Activated gamma-delta T cell treated with anti-CD3 and anti-CD28 coated beads, Interleukin-2, amount 50 U/mL, for 16 hours (primary cell): ENCODE measurements at regions not wholly inside any gene's neighbourhood (a gene's known extent, or its start where the extent isn't known, plus 50 kb on each side); places are given as distances from the start of the nearest gene placed in this dataset.

Source experiments
- DNase-seq: peaks from one replicate; pipeline ENCODE4 v3.0.0-alpha.2; 2020; ENCODE audit warnings: low read depth

DNA sequence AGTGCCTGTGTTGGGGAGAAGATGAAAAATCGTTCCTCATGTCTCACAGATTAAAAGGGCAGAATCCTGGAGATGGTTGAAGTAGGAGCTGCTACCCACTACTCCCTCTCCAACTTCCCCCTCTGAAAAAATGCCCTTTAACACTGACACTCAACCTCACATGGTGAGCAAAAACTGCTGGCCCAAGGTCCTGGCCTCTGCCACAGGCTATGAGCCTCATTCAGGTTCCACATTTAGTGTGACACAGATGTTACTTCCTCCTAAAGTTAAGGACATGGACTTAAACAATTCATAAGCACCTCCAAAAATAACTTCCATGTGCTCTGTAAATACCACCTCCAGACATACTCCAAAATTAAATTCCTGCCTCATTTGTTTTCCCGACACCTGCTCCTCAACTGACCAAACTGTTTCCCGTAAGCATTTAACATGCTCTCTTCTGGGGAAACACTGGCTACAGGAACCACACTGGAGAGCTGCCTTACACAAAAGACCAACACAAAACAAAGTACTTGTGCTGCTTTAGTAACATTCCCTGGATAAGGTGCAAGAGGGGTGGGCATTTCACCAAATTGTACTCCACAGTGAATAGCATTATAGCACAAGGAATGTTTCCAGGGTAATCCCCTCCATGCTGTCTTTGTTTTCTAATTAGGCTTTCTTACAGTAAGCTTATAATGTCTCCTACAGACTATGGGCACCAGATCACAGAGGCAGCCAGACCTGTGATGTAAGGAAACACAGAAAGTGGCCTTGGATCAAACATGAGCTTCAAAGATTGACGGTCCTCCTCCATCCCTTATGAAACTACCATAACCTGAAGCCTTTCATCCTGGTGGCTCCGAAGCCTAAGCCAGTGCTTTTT lies 57.0 kb downstream of the PHLDA1 start:
- no peak for DNase-seq

DNA sequence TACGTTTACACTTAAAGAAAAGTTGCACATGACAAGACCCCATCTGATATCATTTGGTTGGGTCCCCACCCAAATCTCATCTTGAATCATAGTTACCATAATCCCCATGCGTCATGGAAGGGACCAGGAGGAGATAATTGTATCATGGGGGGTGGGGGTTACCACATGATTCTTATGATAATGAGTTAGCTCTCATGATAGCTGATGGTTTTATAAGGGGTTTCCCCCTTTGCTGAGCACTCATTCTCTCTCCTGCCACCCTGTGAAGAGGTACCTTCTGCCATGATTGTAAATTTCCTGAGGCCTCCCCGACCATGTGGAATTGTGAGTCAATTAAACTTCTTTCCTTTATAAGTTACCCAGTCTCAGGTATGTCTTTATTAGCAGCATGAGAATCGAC lies 60.3 kb downstream of the PHLDA1 start:
- DNase-seq: no peak

DNA sequence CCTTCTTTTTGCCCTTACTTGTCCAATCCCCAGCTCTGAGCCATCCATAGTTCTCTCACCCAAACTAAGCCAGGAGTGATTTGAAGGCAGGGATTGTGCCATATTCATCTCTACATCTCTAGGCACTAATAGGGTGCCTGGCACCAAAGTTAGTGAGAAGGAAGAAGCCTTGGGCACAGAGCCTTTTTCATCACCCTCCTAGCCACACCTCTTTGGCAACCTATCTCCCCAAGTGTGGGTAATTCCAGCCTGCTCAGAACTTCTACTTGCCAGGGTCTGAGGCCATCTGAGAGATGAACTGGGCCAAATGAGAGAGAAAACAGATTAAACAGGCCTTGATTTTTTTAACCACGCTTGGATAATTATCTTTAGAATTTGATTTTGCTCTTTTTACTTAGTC lies 61.3 kb downstream of the PHLDA1 start:
- DNase-seq: no peak

DNA sequence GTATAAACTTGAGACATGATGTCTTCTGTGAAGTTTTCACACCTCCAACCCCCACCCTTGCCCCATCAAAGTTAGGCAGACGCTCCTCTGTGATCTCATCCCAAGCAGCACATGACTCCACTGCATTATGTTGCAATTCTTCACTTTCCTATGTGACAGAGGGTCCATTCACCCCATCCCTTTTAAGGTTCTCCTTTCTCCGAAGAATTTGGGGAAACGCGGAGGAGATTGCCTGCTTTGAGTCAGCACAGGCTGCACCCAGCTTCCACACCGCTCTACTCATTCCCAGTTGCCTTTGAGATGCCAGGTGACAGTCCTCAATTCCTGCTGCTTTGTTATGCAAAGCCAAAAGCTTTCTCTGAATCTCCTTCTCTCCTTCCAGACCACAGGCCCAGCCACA lies 61.8 kb downstream of the PHLDA1 start:
- no peak for DNase-seq

DNA sequence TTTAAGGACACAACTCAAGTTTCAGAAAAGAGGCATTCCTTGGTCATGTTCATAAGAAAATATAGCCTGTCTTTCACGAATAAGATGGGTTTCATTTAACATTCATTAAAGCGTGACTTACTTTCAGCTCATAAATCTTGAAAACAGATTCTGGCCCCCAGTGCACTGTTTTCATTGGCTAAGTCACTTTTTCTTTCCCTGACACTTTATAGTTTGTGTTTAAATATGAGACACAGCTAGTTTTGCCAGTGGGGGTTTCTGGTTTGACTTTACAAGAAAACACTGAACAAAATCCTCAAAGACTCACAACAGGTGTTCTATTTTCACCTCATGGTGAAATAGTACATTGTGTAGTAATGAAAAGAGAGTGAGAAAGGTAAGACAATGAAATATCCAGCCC lies 65.9 kb downstream of the PHLDA1 start:
- no peak for DNase-seq

DNA sequence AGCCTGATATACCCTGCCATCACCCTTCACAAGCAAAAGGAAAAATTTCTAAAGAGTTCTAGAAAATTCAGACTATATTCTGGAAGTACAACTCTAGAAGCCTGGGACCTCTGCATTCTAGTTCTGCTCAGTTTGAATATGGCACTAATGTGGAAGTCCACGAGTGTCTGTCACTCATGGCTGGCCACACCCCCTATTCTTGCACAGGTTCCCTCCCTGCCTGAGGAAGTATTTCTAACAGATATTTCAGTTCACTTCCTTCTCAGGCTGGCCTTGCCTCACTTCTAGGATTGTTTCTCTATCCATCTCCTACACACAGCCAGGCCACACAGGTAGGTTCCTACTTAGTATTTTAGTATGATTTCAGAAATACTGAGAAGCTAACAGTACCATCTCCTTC lies 67.4 kb downstream of the PHLDA1 start:
- no peak for DNase-seq

DNA sequence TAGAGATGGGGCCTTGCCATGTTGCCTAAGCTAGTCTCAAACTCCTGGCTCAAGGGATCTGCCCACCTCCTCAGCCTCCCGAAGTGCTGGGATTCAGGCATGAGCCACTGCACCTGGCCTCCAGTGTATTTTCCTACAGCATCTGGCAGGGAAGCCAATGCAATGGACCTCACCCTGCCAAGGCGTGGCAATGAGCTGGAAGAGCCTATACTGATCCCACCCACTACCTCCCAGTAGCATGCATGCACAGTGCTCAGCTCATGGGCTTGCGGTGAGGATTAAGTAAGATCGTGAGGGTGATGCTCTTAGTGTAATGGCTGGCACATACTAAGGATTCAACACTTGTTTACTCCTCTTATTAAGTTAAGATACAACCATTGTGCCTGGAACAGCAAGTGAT lies 69.7 kb downstream of the PHLDA1 start:
- DNase-seq: no peak

DNA sequence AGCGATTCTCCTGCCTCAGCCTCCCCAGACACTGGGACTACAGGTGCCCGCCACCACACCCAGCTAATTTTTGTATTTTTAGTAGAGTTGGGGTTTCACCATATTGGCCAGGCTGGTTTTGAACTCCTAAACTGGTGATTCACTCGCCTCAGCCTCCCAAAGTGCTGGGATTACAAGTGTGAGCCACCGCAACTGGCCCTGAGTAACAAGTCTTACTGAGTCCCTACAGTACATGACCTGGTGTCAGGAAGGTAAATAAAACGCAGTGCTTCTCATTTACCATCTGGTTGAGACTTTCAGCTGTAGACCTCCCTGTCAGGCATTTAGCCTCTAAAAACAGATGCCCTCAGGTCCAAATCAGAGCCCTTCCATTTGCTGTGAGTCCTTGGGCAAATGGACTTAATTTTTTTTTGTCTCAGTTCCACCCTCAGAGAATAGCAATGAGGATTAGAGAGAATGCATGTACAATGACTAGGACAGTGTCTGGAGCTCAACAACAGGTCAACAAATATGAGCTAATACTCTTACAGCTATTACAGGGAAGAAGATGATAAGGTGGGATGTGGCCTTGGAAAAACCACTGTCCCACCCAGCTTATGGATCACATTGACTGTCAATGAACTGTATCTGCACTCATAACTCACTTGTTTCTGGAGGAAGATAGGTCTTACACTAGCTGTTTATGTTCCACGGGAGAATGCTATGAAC lies 70.5 kb downstream of the PHLDA1 start:
- no peak for DNase-seq

DNA sequence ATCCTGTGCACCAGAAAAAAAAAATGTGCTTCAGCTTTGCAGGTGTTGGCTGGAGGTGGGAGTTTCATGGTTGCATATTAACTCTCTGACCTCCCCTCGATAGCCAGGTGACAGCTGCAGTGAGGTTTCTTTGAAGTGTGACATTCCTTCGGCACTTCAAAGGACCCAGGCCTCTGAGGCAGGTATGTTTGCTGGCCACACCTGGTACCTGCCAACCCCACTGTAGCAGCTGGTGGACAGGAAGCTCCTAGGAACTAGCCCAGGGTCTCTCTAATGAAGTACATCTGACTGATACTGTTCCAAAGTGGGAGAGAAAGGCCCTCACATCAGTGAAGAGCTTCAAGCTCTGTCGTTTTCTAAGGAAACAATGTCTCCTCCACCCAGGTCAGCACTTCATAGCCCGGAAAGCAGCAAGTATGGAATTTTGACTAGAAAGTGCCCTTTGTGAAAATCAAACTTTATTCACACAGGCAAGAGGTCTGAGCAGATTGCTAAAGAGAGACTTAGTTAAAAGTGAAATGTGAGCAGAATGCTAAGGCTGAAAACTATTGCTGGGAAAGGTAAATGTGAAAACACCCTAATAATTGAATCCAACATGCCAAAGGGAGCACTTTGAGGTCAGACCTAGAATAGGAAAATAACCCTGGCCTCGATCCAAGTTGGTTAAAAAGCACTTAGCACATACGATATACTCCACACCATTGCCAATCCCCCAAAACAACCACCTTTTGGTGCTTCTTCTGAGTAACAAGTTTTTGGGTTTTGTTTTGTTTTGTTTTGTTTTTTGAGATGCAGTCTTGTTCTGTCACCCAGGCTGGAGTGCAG lies 71.3 kb downstream of the PHLDA1 start:
- DNase-seq: no peak

DNA sequence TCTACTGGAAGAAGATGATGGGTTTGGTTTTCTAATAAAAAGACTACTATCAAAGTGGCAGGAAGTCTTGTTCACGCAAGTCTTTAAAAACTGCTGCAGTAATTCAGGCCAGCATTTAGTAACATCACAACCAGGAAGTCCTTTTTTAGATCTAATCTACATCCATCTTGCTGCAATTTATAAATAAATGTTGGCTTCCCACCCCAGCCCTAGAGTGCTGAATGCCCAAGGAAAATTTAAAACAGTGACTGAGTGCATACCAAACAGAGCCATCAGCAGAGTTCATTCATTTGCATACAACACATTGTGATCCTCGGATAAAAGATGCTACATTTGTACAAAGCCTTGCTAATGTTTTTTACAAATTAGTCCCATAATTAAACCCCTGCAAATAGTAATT lies 72.1 kb downstream of the PHLDA1 start:
- no peak for DNase-seq

DNA sequence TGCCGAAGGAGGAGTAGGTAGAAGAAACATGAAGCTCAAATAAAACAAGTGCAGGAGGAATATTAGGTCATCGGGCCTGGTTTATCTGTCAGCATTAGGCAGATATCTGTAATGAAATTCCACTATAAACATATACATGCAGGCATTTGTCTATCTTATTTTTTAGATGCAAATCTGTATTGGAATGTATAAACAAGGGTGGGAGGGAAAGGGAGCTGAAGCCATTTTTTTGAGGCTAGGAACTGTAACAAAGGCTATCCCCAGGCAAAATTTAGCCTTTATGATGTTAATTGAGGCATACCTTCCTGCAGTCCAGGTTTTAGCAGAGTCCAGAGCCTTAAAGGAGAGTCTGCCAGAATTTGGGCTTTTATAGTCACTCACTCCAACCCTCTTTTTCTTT lies 72.5 kb downstream of the PHLDA1 start:
- DNase-seq: no peak

DNA sequence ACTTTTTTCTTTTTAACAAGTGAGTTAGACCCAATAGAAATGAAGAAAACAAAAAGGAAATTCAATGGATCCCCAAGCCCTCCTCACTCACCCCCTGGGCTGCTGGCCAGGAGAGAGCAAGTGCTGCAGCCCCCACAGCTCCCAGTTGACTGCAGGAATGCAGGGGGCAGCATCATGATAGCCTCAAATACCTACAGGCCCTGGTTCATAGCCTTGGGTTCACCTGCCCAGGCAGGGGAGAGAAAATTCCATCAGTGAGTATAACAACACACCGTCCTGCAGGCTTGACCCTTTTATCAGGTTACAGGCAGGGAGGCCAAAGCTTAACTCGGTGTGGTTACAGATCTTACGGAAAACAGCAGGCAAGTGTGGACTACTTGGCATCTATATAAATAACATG lies 76.3 kb downstream of the PHLDA1 start:
- no peak for DNase-seq

DNA sequence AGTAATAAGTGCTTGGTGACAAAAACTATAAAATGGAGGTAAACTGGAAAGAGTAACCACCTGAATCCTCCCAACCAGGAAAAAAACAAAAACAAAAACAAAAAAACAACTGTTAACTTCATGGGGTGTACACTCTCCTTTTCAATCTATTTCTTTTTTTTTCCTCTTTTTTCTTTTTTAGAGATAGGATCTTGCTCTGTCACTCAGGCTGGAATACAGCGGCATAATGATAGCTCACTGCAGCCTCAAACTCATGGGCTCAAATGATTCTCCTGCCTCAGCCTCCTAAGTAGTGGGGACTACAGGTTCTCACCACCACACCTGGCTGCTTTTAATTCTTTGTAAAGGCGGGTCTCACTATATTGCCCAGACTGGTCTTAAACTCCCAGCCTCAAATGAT lies 76.8 kb downstream of the PHLDA1 start:
- no peak for DNase-seq

DNA sequence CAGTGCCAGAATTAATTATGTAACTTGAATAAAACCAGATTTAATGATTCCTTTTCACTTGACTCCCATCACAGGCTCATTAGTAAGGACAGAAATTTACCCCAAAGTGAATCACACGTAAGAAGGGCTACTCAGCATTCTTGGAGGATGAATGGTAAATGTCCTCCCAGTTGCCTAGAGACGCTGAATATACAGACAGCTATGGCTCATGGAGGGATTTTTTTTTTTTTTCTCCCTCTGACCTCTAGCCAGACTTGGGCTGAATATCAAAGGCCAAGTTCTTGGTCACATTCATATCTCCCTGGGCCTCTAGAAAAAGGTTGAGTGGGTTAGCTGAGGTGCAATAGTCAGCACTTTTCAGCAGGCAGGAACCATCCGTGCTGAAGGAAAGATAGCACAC lies 77.5 kb downstream of the PHLDA1 start:
- no peak for DNase-seq

DNA sequence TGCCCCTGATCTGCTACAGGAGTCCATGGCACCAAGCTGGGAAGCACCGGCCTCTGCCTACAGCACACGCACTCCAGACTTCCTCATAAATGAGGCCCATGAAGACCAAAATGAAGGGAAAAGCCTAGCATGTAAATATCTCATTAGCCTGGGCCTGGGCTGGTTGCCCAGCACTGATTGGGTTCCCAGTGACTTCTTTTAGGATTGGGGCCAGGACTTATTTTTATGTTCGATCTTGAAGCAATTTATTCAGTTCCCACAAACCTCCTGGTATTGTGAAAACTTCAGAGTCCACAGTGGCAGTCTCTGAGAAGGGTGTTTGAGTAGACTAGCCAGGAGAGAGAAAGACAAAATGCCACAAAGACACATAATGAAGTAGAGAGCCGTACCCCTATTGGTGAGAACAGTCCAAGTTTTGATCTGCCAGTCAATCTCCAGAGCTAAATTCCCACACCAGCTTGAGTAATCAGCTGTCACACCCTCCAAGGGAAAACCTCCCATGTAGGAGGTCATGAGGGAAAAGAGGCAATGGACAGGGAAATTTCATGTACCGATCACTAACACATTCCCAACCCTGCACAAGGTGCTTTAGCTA lies 78.2 kb downstream of the PHLDA1 start:
- DNase-seq: no peak

DNA sequence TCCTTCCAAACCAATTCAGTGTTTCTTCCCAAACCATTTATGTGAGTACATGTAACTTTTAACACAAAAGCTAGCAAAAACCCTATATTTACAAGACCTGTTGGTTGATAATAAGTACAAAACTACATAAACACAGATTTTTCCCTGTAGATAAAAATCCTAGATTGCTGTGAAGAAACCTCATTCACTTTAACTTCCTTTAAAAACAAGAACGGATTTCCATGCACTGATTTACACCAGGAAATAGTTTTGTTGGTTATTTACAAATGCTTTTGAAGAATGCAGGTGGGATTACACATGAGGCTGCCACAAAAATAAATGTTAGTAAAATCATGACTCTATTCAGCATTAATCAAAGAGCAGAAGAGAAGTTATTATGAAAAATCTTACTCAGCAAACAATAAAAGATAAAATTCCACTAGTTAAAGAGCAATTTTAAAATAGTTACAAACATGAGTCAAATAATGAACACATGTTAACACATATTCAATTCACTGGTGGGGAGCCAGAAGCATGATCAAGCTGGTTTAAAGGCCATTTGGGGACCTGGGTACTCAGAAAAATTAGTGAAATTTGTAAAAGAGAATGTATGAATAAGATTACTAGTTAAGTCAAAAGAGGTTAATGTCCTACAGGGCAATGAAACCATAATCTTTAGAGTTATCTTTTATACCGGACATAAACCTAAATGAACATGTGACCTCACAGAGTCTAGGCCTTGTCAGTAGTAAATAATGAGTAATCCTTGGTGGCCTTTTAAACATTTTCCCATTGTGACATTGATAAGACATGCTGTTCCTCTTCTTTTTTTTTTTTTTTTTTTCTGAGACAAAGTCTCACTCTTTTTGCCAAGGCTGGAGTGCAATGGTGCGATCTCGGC lies 79.9 kb downstream of the PHLDA1 start:
- no peak for DNase-seq

DNA sequence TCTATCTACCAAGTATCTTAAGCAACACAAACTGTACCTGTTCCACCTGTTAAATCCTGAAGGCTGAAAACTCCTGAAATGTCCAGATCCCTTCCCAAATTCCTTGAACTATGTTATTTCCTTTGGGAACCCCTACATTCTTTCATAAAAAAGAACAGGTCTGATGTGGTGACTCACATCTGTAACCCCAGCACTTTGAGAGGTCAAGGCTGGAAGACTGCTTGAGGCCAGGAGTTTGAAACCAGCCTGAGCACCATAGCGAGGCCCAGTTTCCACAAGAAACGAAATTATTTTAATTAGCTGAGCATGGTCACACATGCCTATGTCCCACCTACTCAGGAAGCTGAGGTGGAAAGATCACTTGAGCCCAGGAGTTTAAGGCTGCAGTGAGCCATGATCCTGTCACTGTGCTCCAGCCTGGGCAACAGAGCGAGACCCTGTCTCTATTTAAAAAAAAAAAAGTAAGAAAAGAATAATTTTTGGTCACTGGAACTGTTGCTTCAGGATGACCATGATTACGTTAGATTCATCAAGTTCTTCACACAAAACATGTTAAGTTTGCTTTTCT lies 84.3 kb downstream of the PHLDA1 start:
- DNase-seq: no peak

DNA sequence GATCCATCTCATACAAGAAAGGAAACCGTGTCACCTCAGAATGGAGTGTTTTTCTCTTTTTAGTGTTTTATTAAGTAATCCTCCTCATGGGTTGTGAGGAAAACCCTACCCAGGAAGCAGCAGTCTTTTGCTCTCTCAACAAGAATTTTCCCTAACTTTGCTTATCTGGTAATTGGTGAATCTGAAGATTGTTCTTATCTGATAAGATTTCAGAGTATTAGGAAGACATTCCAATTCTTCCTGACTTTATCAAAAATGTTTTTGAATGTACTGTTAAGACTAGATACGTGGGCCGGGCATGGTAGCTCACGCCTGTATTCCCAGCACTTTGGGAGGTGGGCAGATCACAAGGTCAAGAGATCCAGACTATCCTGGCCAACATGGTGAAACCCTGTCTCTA lies 86.0 kb downstream of the PHLDA1 start:
- DNase-seq: no peak

DNA sequence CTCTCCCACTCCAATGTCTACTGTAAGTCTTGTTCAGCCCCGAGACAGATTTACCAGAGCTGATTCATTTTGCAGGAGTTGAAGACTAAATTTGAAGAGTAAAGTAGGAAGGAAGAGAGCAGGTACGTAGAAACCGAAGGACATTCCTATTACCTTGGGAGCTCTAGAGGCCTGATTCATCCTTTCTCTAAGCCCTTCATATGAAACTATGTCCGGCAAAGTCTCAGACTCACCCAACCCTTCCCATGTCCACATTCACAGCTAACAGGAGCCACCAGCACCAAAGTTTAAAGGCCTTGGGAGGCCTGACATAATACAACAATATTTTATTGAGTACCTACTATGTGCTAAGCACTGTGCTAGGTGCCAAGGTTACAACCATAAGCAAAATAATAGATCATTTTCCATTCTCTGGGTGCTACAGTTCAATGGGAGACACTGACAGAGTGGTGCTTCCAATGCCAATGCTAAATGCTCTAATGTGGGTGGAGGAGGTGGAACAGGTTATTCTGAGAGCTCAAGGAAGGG lies 86.6 kb downstream of the PHLDA1 start:
- DNase-seq: no peak

DNA sequence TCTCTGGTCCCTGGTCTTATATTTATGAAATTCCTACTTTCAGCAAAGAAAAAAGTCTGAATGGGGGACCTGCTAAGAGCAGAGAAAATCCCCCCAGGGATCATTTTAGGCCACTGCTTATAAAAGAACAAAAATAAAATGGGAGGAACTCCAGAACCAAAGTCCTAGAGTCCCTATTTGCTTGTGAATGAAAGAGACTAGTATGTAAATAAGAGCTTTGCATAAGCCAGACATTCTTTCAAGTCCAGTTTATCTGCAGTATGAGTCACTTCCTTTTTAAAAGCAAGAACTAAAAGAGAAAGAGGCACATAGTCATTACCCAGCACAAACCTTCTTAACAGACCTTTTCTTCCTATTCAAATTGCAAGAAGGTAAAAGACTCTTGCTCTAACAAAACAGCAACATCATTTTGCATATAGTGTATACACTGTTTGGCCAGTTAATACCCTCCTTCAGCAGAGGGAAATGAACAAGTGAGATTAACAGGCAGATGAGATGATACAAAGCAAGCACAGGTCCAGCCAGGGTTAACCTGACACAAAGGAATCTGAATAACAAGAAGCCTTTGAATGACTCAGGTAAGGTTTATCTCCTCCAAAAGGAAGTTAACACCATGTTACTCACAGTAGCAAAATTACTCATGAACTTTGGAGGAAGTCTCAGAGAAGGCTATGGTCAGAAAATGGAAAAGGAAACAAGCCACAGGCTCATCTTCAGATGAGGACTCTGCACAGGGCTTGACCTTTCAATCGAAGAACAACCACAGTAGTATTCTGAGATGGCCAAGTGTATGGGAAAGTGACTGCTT lies 87.3 kb downstream of the PHLDA1 start:
- peak; percentile 9 for DNase-seq
